SU-DHL-6 (cell line): ENCODE measurements at regions not wholly inside any gene's neighbourhood (a gene's known extent, or its start where the extent isn't known, plus 50 kb on each side); places are given as distances from the start of the nearest gene placed in this dataset.

Experiments
- CTCF ChIP-seq: fragments of 200-600 bp; sonication (generic); IDR thresholded peaks from one replicate; pipeline ENCODE4 v1.5.1; 2017; ENCODE audit warnings: antibody characterized with exemption, mild to moderate bottlenecking, low read length, moderate library complexity; ENCODE audit not compliant: insufficient read depth, poor library complexity, severe bottlenecking
- EZH2phosphoT487 ChIP-seq: fragments of 200-600 bp; sonication (generic), shearing (Covaris generic); conservative IDR thresholded peaks from 2 replicates; pipeline ENCODE4 v1.6.1; 2018; ENCODE audit warnings: mild to moderate bottlenecking, antibody characterized with exemption, low read length, moderate library complexity, mixed read lengths

- TF ChIP-seq CTCF, result no peak
- no peak for TF ChIP-seq EZH2phosphoT487
Observed at GRCh38 chr7:115816318-115816974, 214.1 kb downstream of the TFEC start.
